Islet of Langerhans (tissue), 1 donor: ENCODE measurements at regions not wholly inside any gene's neighbourhood (a gene's known extent, or its start where the extent isn't known, plus 50 kb on each side); places are given as distances from the start of the nearest gene placed in this dataset.
A peak's percentile ranks its signal among the peaks of the same experiment; 100 is the strongest.
"Not testable (repeated sequence)": the region's sequence is repeated elsewhere in the genome, so short reads cannot be mapped to it uniquely, and the experiment has no call there.

Experiments
- FAIRE-seq: peaks from one replicate; lab custom pipeline; 2011; peaks lifted over from hg19 to GRCh38; lab: Jason Lieb, UNC

DNA sequence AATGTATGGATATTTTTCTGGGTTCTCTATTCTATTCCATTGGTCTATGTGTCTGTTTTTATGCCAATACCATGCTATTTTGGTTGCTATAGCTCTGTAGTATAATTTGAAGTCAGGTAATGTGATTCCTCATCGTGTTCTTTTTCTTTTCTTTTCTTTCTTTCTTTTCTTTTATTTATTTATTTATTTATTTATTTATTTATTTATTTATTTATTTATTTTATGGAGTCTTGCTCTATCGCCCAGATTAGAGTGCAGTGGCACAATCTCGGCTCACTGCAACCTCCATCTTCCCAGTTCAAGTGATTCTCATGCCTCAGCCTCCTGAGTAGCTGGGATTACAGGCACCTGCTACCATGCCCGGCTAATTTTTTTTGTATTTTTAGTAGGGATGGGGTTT is 315.2 kb downstream of the SV2B start:
- FAIRE-seq, result not testable (repeated sequence)

DNA sequence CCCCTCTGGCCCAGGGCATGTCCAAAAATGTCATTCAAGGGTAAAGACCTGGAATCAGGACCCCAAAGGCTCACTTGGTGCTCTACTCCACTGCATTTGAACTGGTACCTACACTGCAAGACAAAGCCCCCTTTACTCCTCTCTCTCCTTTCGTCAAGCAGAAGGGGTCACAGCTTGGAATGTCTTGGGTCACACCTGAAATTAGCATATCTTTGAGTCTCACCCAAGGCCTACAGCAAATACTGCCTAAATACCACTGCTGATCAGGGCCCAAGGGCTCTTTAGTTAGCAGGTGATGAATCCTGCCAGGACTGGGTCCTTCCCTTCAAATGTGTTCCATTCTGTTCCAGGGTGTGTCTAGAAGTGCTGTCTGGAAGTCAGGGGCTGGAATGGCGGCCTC is 320.6 kb downstream of the SV2B start:
- FAIRE-seq, result no peak

DNA sequence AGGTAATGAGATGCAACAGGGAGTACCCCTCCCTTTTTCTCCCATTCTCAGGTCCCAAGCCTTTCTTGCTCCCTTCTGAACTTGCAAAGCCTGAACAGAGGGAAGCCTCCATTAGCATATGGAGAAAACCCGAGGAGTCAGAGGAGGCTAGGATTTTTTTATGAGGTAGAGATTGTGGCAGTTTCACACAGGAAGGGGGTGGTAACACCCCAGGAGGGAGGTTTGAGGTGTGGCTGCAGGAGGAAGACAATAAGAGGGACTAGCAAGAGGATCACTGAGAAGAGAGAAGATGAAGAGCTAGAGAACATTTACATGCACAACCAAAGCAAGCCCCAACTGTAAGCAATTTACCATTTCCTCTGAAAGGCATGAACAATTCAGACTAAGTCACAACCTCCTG is 322.7 kb downstream of the SV2B start:
- FAIRE-seq, result no peak

DNA sequence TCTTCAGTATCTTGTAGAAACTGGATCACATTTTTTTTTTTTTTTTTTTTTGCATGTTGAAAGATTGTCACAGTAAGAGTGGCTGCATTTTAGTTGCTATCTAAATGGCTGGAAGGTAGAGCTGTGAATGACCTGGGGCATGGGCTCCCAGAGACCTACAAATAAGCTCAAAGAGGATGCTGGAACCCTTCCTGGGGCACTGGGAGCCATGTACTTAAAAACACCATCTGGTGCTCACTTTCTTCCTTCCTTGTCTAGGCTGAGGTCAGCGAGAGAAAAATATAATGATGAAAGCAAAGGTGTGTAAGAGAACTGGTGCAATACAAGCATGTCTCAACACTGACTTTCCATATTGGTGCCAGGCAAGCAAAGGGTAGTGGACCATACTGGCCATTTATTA is 323.9 kb downstream of the SV2B start:
- no peak for FAIRE-seq

GRCh38 chr15:91426412-91426811 is 326.4 kb downstream of the SV2B start:
- FAIRE-seq, result no peak

DNA sequence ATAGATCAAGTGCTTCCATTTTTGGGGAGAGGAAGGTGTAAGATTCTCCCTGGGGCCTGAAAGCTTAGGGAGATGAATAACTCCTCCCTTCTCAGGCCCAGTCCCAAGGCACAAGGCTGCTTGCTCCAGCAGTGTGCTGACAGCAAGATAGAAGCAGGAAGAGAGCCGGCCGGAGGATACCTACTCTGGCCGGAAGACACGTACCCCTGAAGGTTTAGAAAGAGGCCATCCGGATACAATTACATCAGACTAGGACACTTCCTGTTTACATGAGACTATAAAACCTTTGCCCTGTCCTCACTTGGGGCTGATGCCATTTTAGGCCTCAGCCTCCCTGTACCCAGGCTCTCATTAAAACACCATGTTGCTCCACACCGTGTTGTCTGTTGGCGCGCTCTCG is 329.9 kb downstream of the SV2B start:
- FAIRE-seq, result no peak

- FAIRE-seq, result no peak
Measured at GRCh38 chr15:91431041-91431715, 331.1 kb downstream of the SV2B start.

- FAIRE-seq, result no peak
Measured at GRCh38 chr15:91435113-91435512, 335.1 kb downstream of the SV2B start.

GRCh38 chr15:91444656-91445055 is 344.6 kb downstream of the SV2B start:
- FAIRE-seq, result no peak

DNA sequence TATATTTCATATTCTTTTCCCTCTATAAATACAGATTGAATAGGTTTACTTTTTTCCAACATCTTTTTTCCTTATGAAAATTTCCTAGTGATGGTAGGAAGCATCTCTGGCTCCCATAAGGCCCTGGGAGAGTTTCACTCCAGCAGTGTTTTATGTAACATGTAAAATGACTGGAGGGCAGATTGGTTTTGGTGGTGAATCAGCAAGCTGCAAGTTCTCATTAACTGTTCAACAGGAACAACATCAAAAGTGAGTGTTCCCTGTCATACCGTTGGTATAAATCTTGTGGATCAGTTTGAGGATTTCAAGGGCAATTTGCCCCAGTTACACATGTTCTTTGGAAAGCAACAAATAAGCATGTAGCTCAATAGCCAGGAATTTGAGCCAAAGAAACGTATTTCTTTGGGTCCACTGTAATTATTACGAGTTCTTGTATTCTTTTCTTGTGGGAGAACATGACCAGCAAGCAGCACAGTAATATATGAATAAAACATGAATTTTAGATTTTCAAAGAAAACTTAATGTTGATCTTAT is 345.7 kb downstream of the SV2B start:
- no peak for FAIRE-seq

GRCh38 chr15:91447991-91448644 is 348.1 kb downstream of the SV2B start:
- FAIRE-seq, result no peak

DNA sequence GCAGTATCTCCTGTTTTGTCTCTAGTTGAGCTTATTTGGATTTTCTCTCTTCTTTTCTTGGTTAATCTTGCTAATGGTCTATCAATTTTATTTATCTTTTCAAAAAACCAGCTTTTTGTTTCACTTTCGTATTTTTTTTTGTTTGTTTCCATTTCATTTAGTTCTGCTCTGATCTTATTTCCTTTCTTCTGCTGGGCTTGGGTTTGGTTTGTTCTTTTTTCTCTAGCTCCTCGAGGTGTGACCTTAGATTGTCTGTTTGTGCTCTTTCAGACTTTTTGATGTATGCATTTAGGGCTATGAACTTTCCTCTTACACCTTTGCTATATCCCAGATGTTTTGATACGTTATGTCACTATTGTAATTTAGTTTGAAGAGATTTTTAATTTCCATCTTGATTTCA is 353.3 kb downstream of the SV2B start:
- not testable (repeated sequence) for FAIRE-seq

DNA sequence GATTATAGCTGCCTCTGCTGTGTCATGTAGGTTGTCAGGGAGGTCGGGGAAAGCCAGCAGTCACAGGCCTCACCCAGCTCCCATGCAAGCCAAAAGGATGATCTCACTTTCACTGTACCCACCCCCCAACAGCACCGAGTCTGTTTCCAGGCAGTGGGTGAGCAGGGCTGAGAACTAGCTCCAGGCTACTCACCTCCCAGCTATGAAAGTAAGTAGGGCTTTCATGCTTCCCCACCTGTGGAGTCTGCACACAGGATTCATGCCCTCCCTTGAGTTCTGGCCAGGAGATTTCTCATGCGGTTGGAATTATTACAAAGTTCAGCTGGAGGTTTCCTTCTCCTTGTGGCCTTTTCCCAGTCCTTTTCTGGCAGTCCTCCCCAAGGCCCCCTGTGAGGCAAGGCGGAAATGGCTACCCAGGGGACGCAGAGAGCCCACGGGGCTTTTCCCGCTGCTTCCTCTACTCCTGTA is 356.2 kb downstream of the SV2B start:
- no peak for FAIRE-seq

DNA sequence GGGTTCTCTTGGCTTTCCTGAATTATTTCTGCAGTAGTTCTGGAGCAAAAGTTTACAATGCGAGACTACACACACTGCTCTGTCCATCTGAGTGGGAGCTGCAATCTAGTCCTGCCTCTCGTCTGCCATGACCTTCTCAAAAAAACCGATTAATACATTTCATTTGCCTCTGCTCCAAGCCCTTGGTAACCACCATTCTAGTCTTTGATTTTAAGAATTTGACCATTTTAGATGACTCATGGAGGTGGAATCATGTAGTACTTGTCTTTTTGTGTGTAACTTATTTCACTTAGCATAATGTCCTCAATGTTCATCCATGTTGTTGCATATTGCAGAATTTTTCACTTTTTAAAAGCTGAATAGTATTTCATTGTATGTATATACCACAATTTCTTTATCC is 356.9 kb downstream of the SV2B start:
- no peak for FAIRE-seq

DNA sequence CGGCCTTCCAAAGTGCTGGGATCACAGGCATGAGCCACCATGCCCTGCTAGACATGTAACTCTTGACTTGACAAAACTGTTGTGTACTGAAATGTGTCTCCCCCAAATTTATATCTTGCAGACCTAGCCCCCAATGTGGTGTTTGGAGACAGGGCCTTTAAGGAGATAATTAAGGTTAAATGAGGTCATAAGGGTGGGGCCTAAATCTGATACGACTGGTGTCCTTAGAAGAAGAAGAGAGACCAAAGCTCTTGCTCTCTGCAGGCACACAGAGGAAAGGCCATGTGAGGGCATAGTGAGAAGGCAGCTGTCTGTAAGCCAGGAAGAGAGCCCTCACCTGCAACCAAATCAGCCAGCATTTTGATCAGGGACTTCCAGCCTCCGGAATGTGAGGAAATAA is 361.3 kb downstream of the SV2B start:
- FAIRE-seq, result no peak

DNA sequence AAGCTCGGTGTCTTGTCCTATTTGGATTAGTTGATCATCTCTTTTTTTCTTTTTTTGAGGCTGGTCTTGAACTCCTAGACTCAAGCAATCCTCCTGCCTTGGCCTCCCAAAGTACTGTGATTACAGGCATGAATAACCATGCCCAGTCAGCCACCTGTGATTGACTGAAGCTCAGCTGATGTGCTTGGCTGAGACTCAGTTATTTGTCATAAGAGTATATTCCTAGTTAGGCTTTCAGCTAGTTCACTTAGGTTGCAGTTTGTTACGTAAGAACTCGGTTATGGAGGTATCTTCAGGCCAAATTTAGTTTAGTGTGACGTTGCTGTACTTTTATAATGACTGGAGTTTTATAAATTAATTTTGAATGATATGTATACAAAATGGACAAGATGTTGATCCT is 365.0 kb downstream of the SV2B start:
- FAIRE-seq, result peak; percentile 38

DNA sequence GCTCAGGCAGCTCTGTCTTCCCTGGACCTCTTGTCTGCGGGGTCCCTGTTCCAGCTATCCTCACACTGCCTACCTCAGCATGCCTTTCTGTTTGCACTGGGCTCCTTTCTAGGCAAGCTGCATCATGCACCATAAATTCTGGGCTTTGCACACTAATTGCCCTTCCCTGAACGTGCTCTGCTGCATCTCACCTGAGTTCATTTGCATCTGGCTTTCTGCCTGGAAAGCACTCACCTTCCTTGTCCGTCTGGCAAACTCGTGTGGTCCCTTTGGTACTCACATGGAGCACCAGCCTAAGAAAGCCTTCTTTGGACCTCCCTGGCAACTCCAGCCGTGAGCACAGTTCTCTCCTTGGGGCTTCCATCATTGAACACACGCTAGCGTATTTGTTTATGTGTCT is 365.6 kb downstream of the SV2B start:
- FAIRE-seq, result no peak

- no peak for FAIRE-seq
Measured at GRCh38 chr15:91468871-91469580, 369.0 kb downstream of the SV2B start.

- FAIRE-seq, result no peak
Measured at GRCh38 chr15:91469632-91470567, 369.8 kb downstream of the SV2B start.

- no peak for FAIRE-seq
Measured at GRCh38 chr15:91471468-91471867, 371.4 kb downstream of the SV2B start.

DNA sequence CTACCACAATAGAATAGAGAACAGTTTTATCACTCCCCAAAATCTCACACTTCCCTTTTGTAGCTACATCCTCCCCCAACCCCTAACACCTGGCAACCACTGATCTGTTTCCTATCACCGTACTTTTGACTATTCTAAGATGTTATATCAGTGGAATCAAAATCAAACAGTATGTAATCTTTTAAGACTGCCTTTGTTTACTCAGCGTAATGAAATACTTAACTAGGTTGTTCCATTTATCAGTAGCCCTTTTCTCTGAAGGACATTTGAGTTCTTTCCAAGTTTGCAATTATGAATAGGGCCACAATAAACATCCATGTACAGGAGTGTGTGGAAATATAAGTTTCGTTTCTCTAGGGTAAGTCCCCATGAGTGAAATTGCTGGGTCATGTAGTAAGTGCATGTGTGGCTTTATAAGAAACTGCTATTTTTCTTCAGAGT is 372.3 kb downstream of the SV2B start:
- FAIRE-seq, result peak; percentile 74
